PC-3 (cell line): ENCODE measurements at regions not wholly inside any gene's neighbourhood (a gene's known extent, or its start where the extent isn't known, plus 50 kb on each side); places are given as distances from the start of the nearest gene placed in this dataset.

Experiments
- ATAC-seq: fragments of 200-7000 bp; cut with Tn5 transposase; 2 replicates; pipeline ENCODE4 v1.9.1; 2020; ENCODE audit warnings: mild to moderate bottlenecking, moderate library complexity
- BruUV-seq: library from RNA; stranded (reverse); fragments of 400-500 nt; replicated peaks from 2 replicates; lab custom pipeline; 2021; lab: Mats Ljungman, UMichigan
- CTCF ChIA-PET: fragments of 300-600 bp; sonication (Branson Sonifier 250); formaldehyde crosslinking; loops from one replicate; lab custom pipeline; 2022; ENCODE audit warnings: antibody characterized with exemption; lab: Charles Lee
- POLR2A ChIA-PET: fragments of 300-600 bp; sonication (Branson Sonifier 250); formaldehyde crosslinking; loops from one replicate; lab custom pipeline; 2022; ENCODE audit warnings: antibody characterized with exemption; ENCODE audit not compliant: unreplicated experiment; lab: Charles Lee
- DNase-seq: peaks from one replicate; pipeline ENCODE4 v3.0.0-alpha.2; 2015
- H2AFZ ChIP-seq: fragments of 300-600 bp; sonication (generic); 2 replicates; pipeline ENCODE4 v1.6.0; 2016; ENCODE audit warnings: antibody characterized with exemption, low read length
- H3F3A ChIP-seq: fragments of 300-600 bp; sonication (generic); one replicate; pipeline ENCODE4 v1.6.0; 2017; ENCODE audit warnings: antibody characterized with exemption, low read length, control low read depth, mild to moderate bottlenecking; ENCODE audit not compliant: unreplicated experiment
- H3K27ac ChIP-seq: fragments of 300-600 bp; sonication (generic); 2 replicates; pipeline ENCODE4 v1.5.1; 2016; ENCODE audit warnings: mild to moderate bottlenecking, low read length
- H3K27me3 ChIP-seq: fragments of 300-600 bp; sonication (generic); 2 replicates; pipeline ENCODE4 v1.6.1; 2016; ENCODE audit warnings: low read length, mixed read lengths
- H3K36me3 ChIP-seq: fragments of 300-600 bp; sonication (generic); 2 replicates; pipeline ENCODE4 v1.6.1; 2016; ENCODE audit warnings: low read depth, mixed run types, low read length, mixed read lengths
- H3K4me1 ChIP-seq: fragments of 300-600 bp; sonication (generic); 2 replicates; pipeline ENCODE4 v1.5.1; 2016; ENCODE audit warnings: low read length; ENCODE audit not compliant: insufficient read depth
- H3K4me2 ChIP-seq: fragments of 300-600 bp; sonication (generic); 2 replicates; pipeline ENCODE4 v1.6.0; 2016; ENCODE audit warnings: low read length
- H3K4me3 ChIP-seq: fragments of 300-600 bp; sonication (generic); 2 replicates; pipeline ENCODE4 v1.5.1; 2016; ENCODE audit warnings: mild to moderate bottlenecking, low read length, mixed read lengths
- H3K79me2 ChIP-seq: fragments of 300-600 bp; sonication (generic); 2 replicates; pipeline ENCODE4 v1.6.1; 2017; ENCODE audit warnings: low read length, mixed read lengths
- H3K9ac ChIP-seq: fragments of 300-600 bp; sonication (generic); 2 replicates; pipeline ENCODE4 v1.6.0; 2016; ENCODE audit warnings: mild to moderate bottlenecking, low read length
- H3K9me2 ChIP-seq: fragments of 300-600 bp; sonication (generic); replicated peaks from 2 replicates; pipeline ENCODE4 v1.6.1; 2016; ENCODE audit warnings: mixed run types, low read length, mixed read lengths
- H3K9me3 ChIP-seq: fragments of 300-600 bp; sonication (generic); 2 replicates; pipeline ENCODE4 v1.6.1; 2016; ENCODE audit warnings: low read length, mixed read lengths
- H4K20me1 ChIP-seq: fragments of 300-600 bp; sonication (generic); 2 replicates; pipeline ENCODE4 v1.6.1; 2016; ENCODE audit warnings: low read length, mixed read lengths
- CTCF ChIP-seq: fragments of 300-600 bp; sonication (generic); conservative IDR thresholded peaks from 2 replicates; pipeline ENCODE4 v1.5.1; 2017; ENCODE audit warnings: antibody characterized with exemption, low read depth, mild to moderate bottlenecking, low read length
- EZH2 ChIP-seq: fragments of 300-600 bp; sonication (generic); IDR thresholded peaks from one replicate; pipeline ENCODE4 v1.6.1; 2017; ENCODE audit warnings: antibody characterized with exemption, mild to moderate bottlenecking, low read length; ENCODE audit not compliant: unreplicated experiment
- EZH2phosphoT487 ChIP-seq: fragments of 300-600 bp; sonication (generic); IDR thresholded peaks from 2 replicates; pipeline ENCODE4 v1.6.1; 2018; ENCODE audit warnings: mild to moderate bottlenecking, antibody characterized with exemption, low read length, borderline replicate concordance
- intact Hi-C: fragments of 100-400 bp; cut with micrococcal nuclease; formaldehyde crosslinking; loops from 2 replicates; pipeline ENCODE4 v1.9.0; 2023

DNA sequence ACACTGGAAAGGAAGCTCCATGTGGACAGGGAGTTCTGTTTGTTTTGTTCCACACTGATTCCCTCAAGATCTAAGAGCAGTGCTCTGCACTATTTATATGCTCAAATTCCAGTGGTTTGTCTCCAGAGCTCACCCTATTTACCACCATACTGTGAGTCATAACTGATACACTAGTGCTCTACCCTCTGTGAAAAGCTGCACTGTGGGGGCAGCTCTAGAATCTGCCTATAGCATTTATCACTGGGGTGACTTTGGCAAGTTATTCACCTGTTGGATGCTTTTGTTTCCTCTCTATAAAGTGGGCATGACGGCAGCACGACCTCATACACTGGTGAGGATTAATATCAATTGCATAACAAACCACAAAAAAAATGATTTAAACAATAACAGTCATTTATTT, 307.8 kb downstream of the NR2F1-AS1 start:
- TF ChIP-seq EZH2phosphoT487 (no peak), EZH2 (no peak), CTCF (no peak)
- Histone ChIP-seq H3K9me3 (no peaks in the 10 kb centered on the region), H3K4me1 (peaks cover 33% of the 10 kb centered on the region), H3K4me2 (no peak overlapping the region), H3K9me2 (no peaks in the 10 kb centered on the region), H3F3A (no peaks in the 10 kb centered on the region), H4K20me1 (no peaks in the 10 kb centered on the region), H3K4me3 (no peak overlapping the region), H2AFZ (no peak overlapping the region), H3K9ac (no peak overlapping the region), H3K36me3 (peaks cover 8% of the 10 kb centered on the region; the same call in 1 of the 2 replicates), H3K27me3 (no peaks in the 10 kb centered on the region), H3K79me2 (no peaks in the 10 kb centered on the region), H3K27ac (peak overlapping the region; percentile 71)
- CTCF ChIA-PET, result no interaction called here
- BruUV-seq, result no TSS peak
- POLR2A ChIA-PET, result no interaction called here
- ATAC-seq (peak; percentile 95), DNase-seq (peak; percentile 83)
- intact Hi-C loops, result no loop called here

- ATAC-seq, result no peak
- H3K27me3 ChIP-seq, result no peaks in the 10 kb centered on the region
- no peak for DNase-seq
These were observed 308.9 kb downstream of the NR2F1-AS1 start for GRCh38 chr5:93272108-93272507.

GRCh38 chr5:93267736-93268135, 313.3 kb downstream of the NR2F1-AS1 start:
- intact Hi-C loops, result no loop called here
- no TSS peak for BruUV-seq

More at GRCh38 chr5:93272108-93272507, 308.9 kb downstream of the NR2F1-AS1 start:
- Histone ChIP-seq H3K9me2 (no peaks in the 10 kb centered on the region), H3K36me3 (peaks cover 8% of the 10 kb centered on the region; the same call in 1 of the 2 replicates), H3K4me2 (no peak overlapping the region), H3K4me3 (no peak overlapping the region), H3K9ac (no peak overlapping the region), H3K4me1 (peaks cover 25% of the 10 kb centered on the region), H3K9me3 (no peaks in the 10 kb centered on the region), H4K20me1 (no peaks in the 10 kb centered on the region), H3F3A (no peaks in the 10 kb centered on the region), H3K27ac (no peak overlapping the region), H3K79me2 (no peaks in the 10 kb centered on the region), H2AFZ (no peak overlapping the region)
- POLR2A ChIA-PET, result no interaction called here
- TF ChIP-seq EZH2, result no peak
- no peak for TF ChIP-seq EZH2phosphoT487
- intact Hi-C loops, result no loop called here
- CTCF ChIA-PET, result no interaction called here
- no TSS peak for BruUV-seq

More at GRCh38 chr5:93267736-93268135, 313.3 kb downstream of the NR2F1-AS1 start:
- no peak overlapping the region for H3K4me3 ChIP-seq
- H4K20me1 ChIP-seq, result no peaks in the 10 kb centered on the region
- ATAC-seq (no peak), DNase-seq (no peak)
- H3F3A ChIP-seq, result no peaks in the 10 kb centered on the region
- no peak overlapping the region for H3K9ac ChIP-seq
- no peaks in the 10 kb centered on the region for H3K79me2 ChIP-seq
- H3K9me2 ChIP-seq, result no peaks in the 10 kb centered on the region
- no peak overlapping the region for H3K4me2 ChIP-seq
- CTCF ChIA-PET, result no interaction called here
- H3K9me3 ChIP-seq, result no peaks in the 10 kb centered on the region
- no peaks in the 10 kb centered on the region for H3K27me3 ChIP-seq
- POLR2A ChIA-PET, result no interaction called here
- peaks cover under 1% of the 10 kb centered on the region; the same call in 1 of the 2 replicates for H3K4me1 ChIP-seq
- no peak overlapping the region for H3K27ac ChIP-seq
- H2AFZ ChIP-seq, result no peak overlapping the region
- peaks cover 6% of the 10 kb centered on the region; the same call in 1 of the 2 replicates for H3K36me3 ChIP-seq
- TF ChIP-seq CTCF, result no peak
- no peak for TF ChIP-seq EZH2
- no peak for TF ChIP-seq EZH2phosphoT487
